Stimulated activated CD8-positive, alpha-beta memory T cell treated with anti-CD3 and anti-CD28 coated beads, Interleukin-4, amount 100 ng/mL, for 1 hour (primary cell): ENCODE measurements at regions not wholly inside any gene's neighbourhood (a gene's known extent, or its start where the extent isn't known, plus 50 kb on each side); places are given as distances from the start of the nearest gene placed in this dataset.

Experiments
- DNase-seq, 2 donors: peaks; one replicate each; pipeline ENCODE4 v3.0.0-alpha.2; 2020; ENCODE audit warnings: low read depth in 2 of 2, low spot score in 1 of 2

GRCh38 chr6:44676246-44676790 is 288.8 kb downstream of the CDC5L start:
- no peak for DNase-seq

- no peak for DNase-seq
These were observed 289.4 kb downstream of the CDC5L start for GRCh38 chr6:44676826-44677433.

GRCh38 chr6:44678252-44678935 is 290.9 kb downstream of the CDC5L start:
- DNase-seq = no peak

- DNase-seq = no peak
These were observed 292.1 kb downstream of the CDC5L start for GRCh38 chr6:44679438-44680201.

- DNase-seq = no peak
These were observed 292.8 kb downstream of the CDC5L start for GRCh38 chr6:44680202-44680720.

GRCh38 chr6:44681761-44682160 is 294.3 kb downstream of the CDC5L start:
- DNase-seq = no peak

GRCh38 chr6:44682280-44682679 is 294.8 kb downstream of the CDC5L start:
- DNase-seq = no peak

GRCh38 chr6:44682987-44683779 is 295.7 kb downstream of the CDC5L start:
- DNase-seq = no peak

- DNase-seq = no peak
These were observed 297.7 kb downstream of the CDC5L start for GRCh38 chr6:44685213-44685612.

GRCh38 chr6:44696099-44696498 is 308.6 kb downstream of the CDC5L start:
- no peak for DNase-seq

- no peak for DNase-seq
These were observed 309.2 kb downstream of the CDC5L start for GRCh38 chr6:44696686-44697085.

GRCh38 chr6:44697327-44697726 is 309.8 kb downstream of the CDC5L start:
- DNase-seq = no peak

- no peak for DNase-seq
These were observed 311.1 kb downstream of the CDC5L start for GRCh38 chr6:44698602-44699001.

- no peak for DNase-seq
These were observed 311.6 kb downstream of the CDC5L start for GRCh38 chr6:44699082-44699481.

GRCh38 chr6:44699851-44700250 is 312.3 kb downstream of the CDC5L start:
- no peak for DNase-seq

GRCh38 chr6:44700422-44700821 is 312.9 kb downstream of the CDC5L start:
- DNase-seq = no peak

GRCh38 chr6:44701038-44701636 is 313.6 kb downstream of the CDC5L start:
- DNase-seq = no peak

- no peak for DNase-seq
These were observed 314.2 kb downstream of the CDC5L start for GRCh38 chr6:44701637-44702101.

GRCh38 chr6:44702292-44702691 is 314.8 kb downstream of the CDC5L start:
- DNase-seq = no peak
